HUES6 (cell line): ENCODE measurements at regions not wholly inside any gene's neighbourhood (a gene's known extent, or its start where the extent isn't known, plus 50 kb on each side); places are given as distances from the start of the nearest gene placed in this dataset.
"Not testable (repeated sequence)": the region's sequence is repeated elsewhere in the genome, so short reads cannot be mapped to it uniquely, and the experiment has no call there.

Experiments used
- H3K27ac ChIP-seq: 2 replicates; pipeline ENCODE4 v1.7.0; 2013; ENCODE audit warnings: low read depth, mild to moderate bottlenecking, low read length, inconsistent platforms
- H3K27me3 ChIP-seq: 2 replicates; pipeline ENCODE4 v1.6.1; 2013; ENCODE audit warnings: low read length; ENCODE audit not compliant: control insufficient read depth, insufficient read depth
- H3K36me3 ChIP-seq: 2 replicates; pipeline ENCODE4 v1.6.1; 2013; ENCODE audit warnings: low read length; ENCODE audit not compliant: control insufficient read depth, insufficient read depth
- H3K4me1 ChIP-seq: 2 replicates; pipeline ENCODE4 v1.6.1; 2013; ENCODE audit warnings: low read length; ENCODE audit not compliant: control insufficient read depth, insufficient read depth
- H3K4me3 ChIP-seq: 2 replicates; pipeline ENCODE4 v1.5.1; 2013; ENCODE audit warnings: low read depth, low read length
- H3K9ac ChIP-seq: one replicate; pipeline ENCODE4 v1.6.1; 2013; ENCODE audit warnings: mild to moderate bottlenecking, low read length
- H3K9me3 ChIP-seq: 2 replicates; pipeline ENCODE4 v1.6.1; 2013; ENCODE audit warnings: low read depth, low read length; ENCODE audit not compliant: control insufficient read depth, insufficient read depth

DNA sequence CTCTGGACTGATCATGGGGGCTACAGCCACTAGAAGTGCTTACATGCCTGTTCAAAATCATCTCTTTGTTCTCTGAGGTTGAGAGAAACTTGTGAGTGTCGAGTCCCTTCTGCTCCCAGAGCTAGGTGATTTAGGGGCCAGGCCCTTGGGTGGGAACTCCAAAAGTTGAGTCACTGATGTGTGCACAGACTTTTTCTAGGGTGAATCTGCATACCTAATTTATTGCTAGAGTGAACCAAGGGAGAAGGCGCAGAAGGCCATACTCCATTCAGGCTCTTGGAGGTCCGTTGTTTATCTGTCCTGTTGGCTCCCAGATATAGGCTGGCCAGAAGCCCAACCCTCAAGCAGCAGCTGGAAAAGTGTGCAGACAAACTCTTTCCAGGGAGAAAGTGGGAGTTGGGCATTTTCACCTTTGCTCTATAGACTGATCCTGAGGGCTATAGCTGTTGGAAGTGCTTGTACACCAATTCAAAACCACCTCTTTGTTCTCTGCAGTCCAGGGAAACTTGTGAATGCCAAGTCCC lies 80.8 kb upstream of the ARX start:
- no peaks in the 10 kb centered on the region for H3K4me1 ChIP-seq
- no peaks in the 10 kb centered on the region; the same call in 1 of the 2 replicates for H3K27me3 ChIP-seq
- no peak overlapping the region for H3K27ac ChIP-seq
- no peak overlapping the region for H3K9ac ChIP-seq
- no peaks in the 10 kb centered on the region for H3K9me3 ChIP-seq
- H3K36me3 ChIP-seq: no peaks in the 10 kb centered on the region
- no peak overlapping the region for H3K4me3 ChIP-seq

DNA sequence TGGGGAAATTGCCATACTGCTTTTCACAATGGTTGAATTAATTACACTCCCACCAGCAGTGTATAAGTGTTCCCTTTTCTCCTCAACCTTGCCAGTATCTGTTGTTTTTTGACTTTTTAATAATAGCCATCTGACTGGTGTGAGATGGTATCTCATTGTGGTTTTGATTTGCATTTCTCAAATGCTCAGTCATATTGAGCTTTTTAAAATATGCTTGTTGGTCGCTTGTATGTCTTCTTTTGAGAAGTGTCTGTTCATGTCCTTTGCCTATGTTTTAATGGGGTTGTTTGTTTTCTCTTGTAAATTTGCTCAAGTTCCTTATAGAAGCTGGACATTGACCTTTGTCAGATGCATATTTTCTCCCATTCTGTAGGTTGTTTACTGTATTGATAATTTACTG lies 75.4 kb upstream of the ARX start:
- not testable (repeated sequence) for H3K9ac ChIP-seq, H3K27me3 ChIP-seq, H3K4me3 ChIP-seq, H3K9me3 ChIP-seq, H3K27ac ChIP-seq, H3K4me1 ChIP-seq, H3K36me3 ChIP-seq

DNA sequence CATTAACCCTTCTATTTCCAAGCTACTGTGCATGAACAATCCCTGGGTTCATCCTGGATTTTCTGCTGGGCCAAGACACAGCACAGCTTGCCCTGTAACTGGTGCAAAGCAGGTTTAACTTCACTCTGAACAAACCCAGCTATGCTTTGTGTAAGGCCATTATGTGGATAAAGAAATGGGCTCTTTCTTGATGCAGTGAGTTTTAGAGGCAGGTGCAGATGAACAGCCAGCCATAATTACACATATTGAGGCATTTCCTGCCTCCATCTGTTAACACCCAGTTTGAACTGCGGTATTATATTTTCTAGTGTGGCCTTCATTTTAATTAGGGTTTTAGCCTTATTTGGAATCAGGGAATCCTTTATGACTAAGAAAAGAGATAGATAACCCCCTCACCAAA lies 68.7 kb upstream of the ARX start:
- Histone ChIP-seq H3K9ac (no peak overlapping the region), H3K27me3 (no peaks in the 10 kb centered on the region; the same call in 1 of the 2 replicates), H3K9me3 (peaks cover 6% of the 10 kb centered on the region), H3K4me3 (no peak overlapping the region), H3K4me1 (no peaks in the 10 kb centered on the region), H3K36me3 (no peaks in the 10 kb centered on the region), H3K27ac (no peak overlapping the region)

- Histone ChIP-seq H3K36me3 (no peaks in the 10 kb centered on the region), H3K27ac (no peak overlapping the region), H3K9ac (no peak overlapping the region), H3K9me3 (peaks cover 6% of the 10 kb centered on the region), H3K4me1 (no peaks in the 10 kb centered on the region), H3K27me3 (no peaks in the 10 kb centered on the region; the same call in 1 of the 2 replicates), H3K4me3 (no peak overlapping the region)
Measured at GRCh38 chrX:25083661-25084060, 67.9 kb upstream of the ARX start.

DNA sequence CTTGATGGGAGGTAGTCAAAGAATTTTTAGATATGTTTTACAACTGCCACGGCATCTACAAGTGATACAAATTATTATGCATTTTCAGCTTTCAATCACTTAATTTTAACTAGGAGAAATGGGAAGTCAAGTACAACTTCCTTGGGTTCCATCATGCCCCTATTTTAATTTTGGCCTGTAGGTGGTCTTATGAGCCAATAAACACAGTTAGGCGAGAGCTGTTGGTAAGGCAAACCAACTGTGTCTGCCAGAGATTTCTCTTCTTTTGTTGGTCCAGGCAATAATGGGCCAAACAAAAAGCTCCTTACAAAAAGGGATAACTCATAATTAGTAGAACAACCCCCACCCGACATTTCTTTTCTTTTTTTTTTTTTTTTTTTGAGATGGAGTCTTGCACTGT lies 63.3 kb upstream of the ARX start:
- Histone ChIP-seq H3K4me1 (no peaks in the 10 kb centered on the region), H3K36me3 (no peaks in the 10 kb centered on the region), H3K27me3 (no peaks in the 10 kb centered on the region), H3K27ac (no peak overlapping the region), H3K9me3 (no peaks in the 10 kb centered on the region), H3K4me3 (no peak overlapping the region), H3K9ac (no peak overlapping the region)

GRCh38 chrX:25076941-25077500 lies 61.3 kb upstream of the ARX start:
- no peaks in the 10 kb centered on the region for H3K9me3 ChIP-seq
- no peak overlapping the region for H3K4me3 ChIP-seq
- H3K9ac ChIP-seq: no peak overlapping the region
- no peaks in the 10 kb centered on the region for H3K36me3 ChIP-seq
- H3K27ac ChIP-seq: no peak overlapping the region
- no peaks in the 10 kb centered on the region for H3K4me1 ChIP-seq
- no peaks in the 10 kb centered on the region for H3K27me3 ChIP-seq

DNA sequence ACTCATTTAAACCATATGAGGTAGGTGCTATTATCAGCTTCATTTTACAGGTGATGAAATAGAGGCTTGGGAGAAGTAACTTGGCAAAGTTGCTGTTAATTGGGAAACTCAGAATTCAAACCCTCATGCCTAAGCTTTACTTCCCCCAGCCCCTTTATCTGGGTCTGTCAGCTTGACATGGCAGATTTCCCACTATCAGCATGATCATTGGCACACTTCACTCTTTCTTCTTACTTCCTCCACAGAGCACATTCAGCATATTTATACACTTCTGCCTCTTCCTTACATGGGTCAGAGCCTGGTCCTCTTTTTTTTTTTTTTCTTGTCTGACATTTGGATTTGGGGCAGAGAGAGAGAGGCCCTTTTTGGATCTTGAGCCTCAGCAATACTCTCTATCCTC lies 56.5 kb upstream of the ARX start:
- H3K27me3 ChIP-seq: no peaks in the 10 kb centered on the region; the same call in 1 of the 2 replicates
- H3K27ac ChIP-seq: no peak overlapping the region
- no peak overlapping the region for H3K9ac ChIP-seq
- no peak overlapping the region for H3K4me3 ChIP-seq
- H3K9me3 ChIP-seq: peaks cover 6% of the 10 kb centered on the region; the same call in 1 of the 2 replicates
- H3K4me1 ChIP-seq: no peaks in the 10 kb centered on the region
- H3K36me3 ChIP-seq: no peaks in the 10 kb centered on the region

DNA sequence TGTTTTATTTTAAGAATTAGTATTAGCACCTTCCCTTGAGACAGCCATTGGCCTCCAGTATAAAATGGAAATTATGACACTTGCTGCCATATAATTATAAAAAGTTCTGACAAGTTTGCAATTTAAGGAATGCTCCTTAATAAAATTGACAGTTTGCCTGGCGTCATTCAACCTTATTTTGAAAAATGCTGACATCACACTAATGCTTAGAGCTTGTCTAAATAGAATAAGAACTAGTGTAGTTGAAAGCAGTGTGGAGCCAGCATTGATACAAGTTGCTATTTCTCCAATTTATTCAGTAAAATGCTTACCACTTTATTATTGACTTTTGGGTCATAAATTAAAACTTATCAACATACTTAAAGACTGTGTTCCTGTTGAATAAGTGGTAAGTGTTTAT lies 54.3 kb upstream of the ARX start:
- Histone ChIP-seq H3K27ac (no peak overlapping the region), H3K36me3 (no peaks in the 10 kb centered on the region), H3K27me3 (no peaks in the 10 kb centered on the region; the same call in 1 of the 2 replicates), H3K4me3 (no peak overlapping the region), H3K4me1 (no peaks in the 10 kb centered on the region), H3K9ac (no peak overlapping the region), H3K9me3 (peaks cover 6% of the 10 kb centered on the region; the same call in 1 of the 2 replicates)

GRCh38 chrX:25069209-25069608 lies 53.4 kb upstream of the ARX start:
- Histone ChIP-seq H3K4me3 (no peak overlapping the region), H3K36me3 (no peaks in the 10 kb centered on the region), H3K27me3 (no peaks in the 10 kb centered on the region; the same call in 1 of the 2 replicates), H3K9ac (no peak overlapping the region), H3K27ac (no peak overlapping the region), H3K4me1 (no peaks in the 10 kb centered on the region), H3K9me3 (peaks cover 6% of the 10 kb centered on the region; the same call in 1 of the 2 replicates)

DNA sequence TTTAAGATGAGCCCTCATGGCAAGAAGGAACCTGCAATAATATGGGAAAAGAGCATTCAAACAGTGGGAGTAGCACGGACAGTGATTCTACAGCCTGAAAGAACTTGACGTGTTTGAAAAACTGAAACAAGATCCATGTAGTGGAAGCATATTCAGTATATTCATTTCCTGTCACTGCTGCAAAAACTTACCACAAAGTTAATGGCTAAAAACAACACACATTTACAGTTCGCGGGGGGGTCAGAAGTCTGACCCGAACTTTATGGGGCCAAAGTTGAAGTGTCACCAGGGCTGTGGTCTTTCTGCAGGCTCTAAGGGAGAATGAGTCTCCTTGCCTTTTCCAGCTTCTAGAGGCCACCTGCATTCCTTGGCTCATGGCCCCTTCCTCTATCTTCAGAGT lies 52.6 kb upstream of the ARX start:
- Histone ChIP-seq H3K27ac (no peak overlapping the region), H3K9me3 (peaks cover 6% of the 10 kb centered on the region; the same call in 1 of the 2 replicates), H3K9ac (no peak overlapping the region), H3K36me3 (no peaks in the 10 kb centered on the region), H3K4me1 (no peaks in the 10 kb centered on the region), H3K4me3 (no peak overlapping the region), H3K27me3 (no peaks in the 10 kb centered on the region; the same call in 1 of the 2 replicates)

GRCh38 chrX:25067271-25068172 lies 51.8 kb upstream of the ARX start:
- Histone ChIP-seq H3K27ac (no peak overlapping the region), H3K27me3 (no peaks in the 10 kb centered on the region; the same call in 1 of the 2 replicates), H3K4me1 (no peaks in the 10 kb centered on the region), H3K9me3 (peaks cover 6% of the 10 kb centered on the region; the same call in 1 of the 2 replicates), H3K4me3 (no peak overlapping the region), H3K9ac (no peak overlapping the region), H3K36me3 (no peaks in the 10 kb centered on the region)
